ENCODE measurements at regions not wholly inside any gene's neighbourhood (a gene's known extent, or its start where the extent isn't known, plus 50 kb on each side); places are given as distances from the start of the nearest gene placed in this dataset.

DNA sequence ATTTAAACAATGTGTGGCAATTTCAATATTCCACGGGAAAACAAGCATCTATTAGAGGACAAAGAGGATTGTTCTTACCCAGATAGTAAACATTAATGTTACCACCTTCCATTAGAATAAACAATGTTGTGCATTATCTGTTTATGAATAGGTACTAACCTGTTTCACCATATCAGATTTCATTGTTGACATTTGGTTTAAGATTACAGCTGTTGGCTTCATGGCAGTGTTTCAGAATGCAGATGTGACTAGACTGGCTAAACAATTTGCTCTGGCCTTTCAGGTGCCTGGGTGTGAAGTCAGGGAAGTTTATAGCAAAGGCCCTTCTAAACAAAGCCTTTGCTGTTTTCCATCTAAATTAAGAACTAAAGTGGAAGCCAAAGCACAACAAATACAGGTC, 464.7 kb upstream of the FAM47C start:
- H3K36me3 ChIP-seq (ENCODE audit: insufficient read depth, low read length) = no peaks in the 10 kb centered on the region
- no peak overlapping the region for H3K9ac ChIP-seq (ENCODE audit: low read length)
- H3K9me3 ChIP-seq (ENCODE audit: low read length) = no peaks in the 10 kb centered on the region
- no peak overlapping the region for H3K27ac ChIP-seq (ENCODE audit: low read length)
- H3F3A ChIP-seq (ENCODE audit: insufficient read depth, low read length, poor library complexity, severe bottlenecking) = no peaks in the 10 kb centered on the region
- no peaks in the 10 kb centered on the region for H3K9me2 ChIP-seq (ENCODE audit: insufficient read depth, low read length)
- H2AFZ ChIP-seq (ENCODE audit: low read depth, low read length) = no peak overlapping the region
- H3K27me3 ChIP-seq (ENCODE audit: insufficient read depth, low read depth, low read length) = no peaks in the 10 kb centered on the region
- H3K79me2 ChIP-seq (replicated peaks; ENCODE audit: insufficient read depth, low read length) = no peaks in the 10 kb centered on the region
- H3K4me2 ChIP-seq (ENCODE audit: low read length) = no peak overlapping the region
- H4K20me1 ChIP-seq (ENCODE audit: insufficient read depth) = no peaks in the 10 kb centered on the region
- no peak overlapping the region for H3K4me3 ChIP-seq (ENCODE audit: low read length)
- no peak for TF ChIP-seq POLR2AphosphoS5 (IDR thresholded peaks at IDR 0.05)
- TF ChIP-seq CTCF (IDR thresholded peaks at IDR 0.05; ENCODE audit: poor library complexity, severe bottlenecking) = no peak
- no peak for TF ChIP-seq SMC3 (conservative IDR thresholded peaks at IDR 0.05; ENCODE audit: poor library complexity)
- TF ChIP-seq EZH2 (IDR thresholded peaks at IDR 0.05; ENCODE audit: borderline replicate concordance, insufficient read depth, low read length, poor library complexity, severe bottlenecking) = no peak
- TF ChIP-seq TAF1 (IDR thresholded peaks at IDR 0.05; ENCODE audit: low read depth) = no peak
- TF ChIP-seq MXI1 (conservative IDR thresholded peaks at IDR 0.05; ENCODE audit: poor library complexity, severe bottlenecking) = no peak
- TF ChIP-seq EP300 (conservative IDR thresholded peaks at IDR 0.05; ENCODE audit: poor library complexity, severe bottlenecking) = no peak
- no peak for TF ChIP-seq REST (IDR thresholded peaks at IDR 0.05; ENCODE audit: borderline replicate concordance)
- TF ChIP-seq RAD21 (conservative IDR thresholded peaks at IDR 0.05) = no peak

DNA sequence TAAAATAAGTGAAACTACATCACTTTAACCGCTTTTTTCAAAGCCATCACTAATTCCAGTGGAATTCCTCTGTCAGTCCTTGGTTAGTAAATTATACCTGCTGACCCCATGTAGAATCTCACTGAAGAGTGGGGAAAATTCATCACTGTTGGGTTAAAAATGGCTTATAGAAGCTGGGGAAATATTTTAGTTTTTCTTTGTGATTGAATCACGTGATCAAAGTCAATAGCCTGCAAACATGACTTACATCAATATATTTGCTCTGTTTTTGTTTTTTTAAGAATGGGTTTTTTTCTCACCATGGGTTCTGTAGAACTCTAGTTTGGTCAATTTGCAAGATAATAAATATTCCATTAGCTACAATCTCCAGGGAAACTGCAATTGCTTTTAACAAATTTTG, 445.2 kb upstream of the FAM47C start:
- Histone ChIP-seq H3K9me3 (ENCODE audit: low read length) (no peaks in the 10 kb centered on the region), H3K79me2 (replicated peaks; ENCODE audit: insufficient read depth, low read length) (no peaks in the 10 kb centered on the region), H3K36me3 (ENCODE audit: insufficient read depth, low read length) (no peaks in the 10 kb centered on the region), H3K9me2 (ENCODE audit: insufficient read depth, low read length) (no peaks in the 10 kb centered on the region), H3K27me3 (ENCODE audit: insufficient read depth, low read depth, low read length) (no peaks in the 10 kb centered on the region), H3F3A (ENCODE audit: insufficient read depth, low read length, poor library complexity, severe bottlenecking) (no peaks in the 10 kb centered on the region), H2AFZ (ENCODE audit: low read depth, low read length) (no peak overlapping the region), H3K9ac (ENCODE audit: low read length) (no peak overlapping the region), H3K4me2 (ENCODE audit: low read length) (no peak overlapping the region), H3K27ac (ENCODE audit: low read length) (no peak overlapping the region), H3K4me3 (ENCODE audit: low read length) (no peak overlapping the region), H4K20me1 (ENCODE audit: insufficient read depth) (no peaks in the 10 kb centered on the region)
- no peak for TF ChIP-seq CTCF (IDR thresholded peaks at IDR 0.05; ENCODE audit: poor library complexity, severe bottlenecking)
- no peak for TF ChIP-seq EZH2 (IDR thresholded peaks at IDR 0.05; ENCODE audit: borderline replicate concordance, insufficient read depth, low read length, poor library complexity, severe bottlenecking)
- TF ChIP-seq MXI1 (conservative IDR thresholded peaks at IDR 0.05; ENCODE audit: poor library complexity, severe bottlenecking) = no peak
- TF ChIP-seq RAD21 (conservative IDR thresholded peaks at IDR 0.05) = no peak
- no peak for TF ChIP-seq SMC3 (conservative IDR thresholded peaks at IDR 0.05; ENCODE audit: poor library complexity)
- TF ChIP-seq TAF1 (IDR thresholded peaks at IDR 0.05; ENCODE audit: low read depth) = no peak
- TF ChIP-seq REST (IDR thresholded peaks at IDR 0.05; ENCODE audit: borderline replicate concordance) = no peak
- TF ChIP-seq EP300 (conservative IDR thresholded peaks at IDR 0.05; ENCODE audit: poor library complexity, severe bottlenecking) = no peak
- TF ChIP-seq POLR2AphosphoS5 (IDR thresholded peaks at IDR 0.05) = no peak
